ENCODE measurements at regions not wholly inside any gene's neighbourhood (a gene's known extent, or its start where the extent isn't known, plus 50 kb on each side); places are given as distances from the start of the nearest gene placed in this dataset.

GRCh38 chr13:80577285-80577684, 236.4 kb upstream of the SPRY2 start:
- H3K4me3 ChIP-seq (ENCODE audit: low read depth, low read length), result no peak overlapping the region
- no peak for DNase-seq (ENCODE audit: low read depth)
- TF ChIP-seq CTCF (IDR thresholded peaks at IDR 0.05; ENCODE audit: low read depth, low read length), result no peak
- no peak for TF ChIP-seq POLR2A (IDR thresholded peaks at IDR 0.05; ENCODE audit: extremely low read depth, insufficient read length)
- no peak for TF ChIP-seq MAX (IDR thresholded peaks at IDR 0.05; ENCODE audit: low read depth, low read length)
- TF ChIP-seq MYC (IDR thresholded peaks at IDR 0.05; ENCODE audit: low read depth, low read length), result no peak

GRCh38 chr13:80574113-80574850, 233.4 kb upstream of the SPRY2 start:
- no peak overlapping the region for H3K4me3 ChIP-seq (ENCODE audit: low read depth, low read length)
- TF ChIP-seq CTCF (IDR thresholded peaks at IDR 0.05; ENCODE audit: low read depth, low read length) (no peak), MYC (IDR thresholded peaks at IDR 0.05; ENCODE audit: low read depth, low read length) (no peak), MAX (IDR thresholded peaks at IDR 0.05; ENCODE audit: low read depth, low read length) (no peak), POLR2A (IDR thresholded peaks at IDR 0.05; ENCODE audit: extremely low read depth, insufficient read length) (no peak)
- no peak for DNase-seq (ENCODE audit: low read depth)

GRCh38 chr13:80572923-80573316, 232.0 kb upstream of the SPRY2 start:
- no peak for DNase-seq (ENCODE audit: low read depth)
- no peak overlapping the region for H3K4me3 ChIP-seq (ENCODE audit: low read depth, low read length)
- TF ChIP-seq MAX (IDR thresholded peaks at IDR 0.05; ENCODE audit: low read depth, low read length) (no peak), CTCF (IDR thresholded peaks at IDR 0.05; ENCODE audit: low read depth, low read length) (no peak), POLR2A (IDR thresholded peaks at IDR 0.05; ENCODE audit: extremely low read depth, insufficient read length) (no peak), MYC (IDR thresholded peaks at IDR 0.05; ENCODE audit: low read depth, low read length) (no peak)

- no peak for TF ChIP-seq MAX (IDR thresholded peaks at IDR 0.05; ENCODE audit: low read depth, low read length)
- TF ChIP-seq POLR2A (IDR thresholded peaks at IDR 0.05; ENCODE audit: extremely low read depth, insufficient read length), result no peak
- no peak for TF ChIP-seq CTCF (IDR thresholded peaks at IDR 0.05; ENCODE audit: low read depth, low read length)
- no peak for TF ChIP-seq MYC (IDR thresholded peaks at IDR 0.05; ENCODE audit: low read depth, low read length)
- DNase-seq (ENCODE audit: low read depth), result no peak
- H3K4me3 ChIP-seq (ENCODE audit: low read depth, low read length), result no peak overlapping the region
These were observed 231.5 kb upstream of the SPRY2 start for GRCh38 chr13:80572308-80572922.

- H3K4me3 ChIP-seq (ENCODE audit: low read depth, low read length), result no peak overlapping the region
- TF ChIP-seq MYC (IDR thresholded peaks at IDR 0.05; ENCODE audit: low read depth, low read length) (no peak), POLR2A (IDR thresholded peaks at IDR 0.05; ENCODE audit: extremely low read depth, insufficient read length) (no peak), MAX (IDR thresholded peaks at IDR 0.05; ENCODE audit: low read depth, low read length) (no peak), CTCF (IDR thresholded peaks at IDR 0.05; ENCODE audit: low read depth, low read length) (no peak)
- no peak for DNase-seq (ENCODE audit: low read depth)
These were observed 230.7 kb upstream of the SPRY2 start for GRCh38 chr13:80571346-80572307.
